Tibial artery (tissue), 4 donors: ENCODE measurements at regions not wholly inside any gene's neighbourhood (a gene's known extent, or its start where the extent isn't known, plus 50 kb on each side); places are given as distances from the start of the nearest gene placed in this dataset.

Experiments used
- DNase-seq, 2 donors: peaks; one replicate each; pipeline ENCODE4 v3.0.0-alpha.2; 2019
- H3K27ac ChIP-seq, 2 donors: fragments of 200-600 bp; sonication (generic) in 1 of 2; 1 replicate in 1 of 2; 2 replicates in 1 of 2; pipeline ENCODE4 v1.5.1; 2018 to 2019; ENCODE audit warnings: mild to moderate bottlenecking in 1 of 2
- H3K27me3 ChIP-seq, 2 donors: fragments of 200-600 bp; sonication (generic) in 1 of 2; one replicate each; pipeline versions ENCODE4 v1.5.1 to v1.6.0; 2016 to 2019
- H3K36me3 ChIP-seq, 3 donors: fragments of 200-600 bp; sonication (generic) in 2 of 3; one replicate each; pipeline ENCODE4 v1.5.1; 2016 to 2019; ENCODE audit warnings: mild to moderate bottlenecking in 2 of 3
- H3K4me1 ChIP-seq, 4 donors: fragments of 200-600 bp; sonication (generic) in 2 of 4; 1 replicate in 3 of 4; 2 replicates in 1 of 4; pipeline ENCODE4 v1.5.1; 2016 to 2019
- H3K4me3 ChIP-seq, 2 donors: fragments of 200-600 bp; sonication (generic) in 1 of 2; 1 replicate in 1 of 2; 2 replicates in 1 of 2; pipeline ENCODE4 v1.5.1; 2018 to 2019; ENCODE audit warnings: mild to moderate bottlenecking in 2 of 2
- H3K9me3 ChIP-seq, 3 donors: fragments of 200-600 bp; sonication (generic) in 1 of 3; one replicate each; pipeline ENCODE4 v1.5.1; 2016 to 2019
- CTCF ChIP-seq, 2 experiments: fragments of 200-600 bp in 1 of 2; fragments of 450-650 bp in 1 of 2; IDR thresholded peaks; one replicate each; pipeline ENCODE4 v1.5.1; 2017 to 2019; ENCODE audit warnings: antibody characterized with exemption in 2 of 2, mild to moderate bottlenecking in 1 of 2, moderate library complexity in 1 of 2
- intact Hi-C: fragments of 100-400 bp; cut with DNase I; formaldehyde crosslinking; loops from one replicate; pipeline ENCODE4 v1.15.0; 2023; ENCODE audit warnings: low total_unique reads

GRCh38 chr9:81526587-81526986, 162.8 kb downstream of the TLE1 start:
- Histone ChIP-seq H3K27ac (no peak overlapping the region), H3K36me3 (no peaks in the 10 kb centered on the region), H3K4me3 (no peak overlapping the region), H3K4me1 (peaks cover 0 to 11% (median 0%) of the 10 kb centered on the region in 4 donors), H3K27me3 (no peaks in the 10 kb centered on the region), H3K9me3 (no peaks in the 10 kb centered on the region)
- intact Hi-C loops: no loop called here
- no peak for DNase-seq
- no peak for TF ChIP-seq CTCF (IDR thresholded peaks at IDR 0.05)

GRCh38 chr9:81522716-81523551, 166.4 kb downstream of the TLE1 start:
- Histone ChIP-seq H3K4me1 (peaks cover 0 to 4% (median 0%) of the 10 kb centered on the region in 4 donors), H3K27me3 (no peaks in the 10 kb centered on the region), H3K4me3 (no peak overlapping the region), H3K27ac (no peak overlapping the region), H3K9me3 (no peaks in the 10 kb centered on the region), H3K36me3 (no peaks in the 10 kb centered on the region)
- intact Hi-C loops: loop anchor here (2.0 kb wide), 1 partner anchor 164 kb away; no protein-coding TSS in a partner anchor
- no peak for DNase-seq
- TF ChIP-seq CTCF (IDR thresholded peaks at IDR 0.05): peak; percentile 59 to 62

GRCh38 chr9:81521892-81522291, 167.5 kb downstream of the TLE1 start:
- intact Hi-C loops: loop anchor here (2.0 kb wide), 1 partner anchor 165 kb away; no protein-coding TSS in a partner anchor
- Histone ChIP-seq H3K36me3 (no peaks in the 10 kb centered on the region), H3K4me1 (peaks cover 0 to 4% (median 0%) of the 10 kb centered on the region in 4 donors), H3K27me3 (no peaks in the 10 kb centered on the region), H3K4me3 (no peak overlapping the region), H3K9me3 (no peaks in the 10 kb centered on the region), H3K27ac (no peak overlapping the region)
- no peak for DNase-seq
- TF ChIP-seq CTCF (IDR thresholded peaks at IDR 0.05): no peak

GRCh38 chr9:81519816-81520495, 169.4 kb downstream of the TLE1 start:
- no peaks in the 10 kb centered on the region for H3K9me3 ChIP-seq
- no peak overlapping the region for H3K27ac ChIP-seq
- no peak overlapping the region for H3K4me3 ChIP-seq
- peaks cover 0 to 4% (median 0%) of the 10 kb centered on the region in 4 donors for H3K4me1 ChIP-seq
- H3K27me3 ChIP-seq: no peaks in the 10 kb centered on the region
- intact Hi-C loops: no loop called here
- no peak for TF ChIP-seq CTCF (IDR thresholded peaks at IDR 0.05)
- no peaks in the 10 kb centered on the region for H3K36me3 ChIP-seq
- no peak for DNase-seq

GRCh38 chr9:81517954-81518353, 171.4 kb downstream of the TLE1 start:
- Histone ChIP-seq H3K4me1 (peaks cover 0 to 4% (median 0%) of the 10 kb centered on the region in 4 donors), H3K36me3 (no peaks in the 10 kb centered on the region), H3K27ac (no peak overlapping the region), H3K4me3 (no peak overlapping the region), H3K9me3 (no peaks in the 10 kb centered on the region), H3K27me3 (no peaks in the 10 kb centered on the region)
- no peak for DNase-seq
- TF ChIP-seq CTCF (IDR thresholded peaks at IDR 0.05): no peak
- intact Hi-C loops: no loop called here
